Esophagus muscularis mucosa (tissue), 2 donors: ENCODE measurements at regions not wholly inside any gene's neighbourhood (a gene's known extent, or its start where the extent isn't known, plus 50 kb on each side); places are given as distances from the start of the nearest gene placed in this dataset.

Experiments
- POLR2A ChIP-seq: fragments of 450-650 bp; IDR thresholded peaks from one replicate; pipeline ENCODE4 v1.6.1; 2017; ENCODE audit warnings: antibody characterized with exemption, moderate library complexity, mild to moderate bottlenecking, low read depth
- POLR2AphosphoS5 ChIP-seq, 2 donors: sonication (generic); formaldehyde crosslinking; IDR thresholded peaks; one replicate each; pipeline ENCODE4 v1.6.1; 2017; ENCODE audit warnings: antibody characterized with exemption in 2 of 2

DNA sequence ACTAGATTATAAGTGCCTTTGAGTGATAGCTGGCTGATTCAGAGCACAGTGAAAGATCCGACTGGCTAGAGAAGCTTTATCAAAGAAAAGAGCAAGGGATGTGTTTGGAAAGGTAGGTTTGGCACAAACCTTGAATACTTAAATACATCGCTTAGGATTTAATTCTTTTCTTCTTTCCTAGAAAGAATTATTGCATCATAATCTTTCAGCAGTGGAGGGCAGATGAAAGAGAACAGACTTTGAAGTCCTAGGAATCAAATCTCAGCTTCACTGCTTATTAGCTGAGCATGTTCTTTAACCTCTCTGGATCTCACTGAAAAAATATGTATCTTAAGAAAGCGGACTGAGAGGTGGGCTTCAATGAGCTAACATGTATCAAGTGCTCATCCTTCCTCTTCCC is 122.8 kb downstream of the ZNF365 start:
- TF ChIP-seq POLR2AphosphoS5 (IDR thresholded peaks at IDR 0.05) = no peak
- no peak for TF ChIP-seq POLR2A
